Trophoblast cell (in vitro differentiated cells and primary cell): ENCODE measurements at regions not wholly inside any gene's neighbourhood (a gene's known extent, or its start where the extent isn't known, plus 50 kb on each side); places are given as distances from the start of the nearest gene placed in this dataset.

Source experiments
- DNase-seq, 2 donors: peaks; one replicate each; pipeline ENCODE4 v3.0.0-alpha.2; 2016
- H2AFZ ChIP-seq: 2 replicates; pipeline ENCODE4 v1.6.1; 2013; ENCODE audit warnings: low read length, moderate library complexity, mild to moderate bottlenecking; ENCODE audit not compliant: insufficient read depth, poor library complexity
- H2AK5ac ChIP-seq: 2 replicates; pipeline ENCODE4 v1.6.1; 2013; ENCODE audit warnings: mild to moderate bottlenecking, low read length
- H2BK120ac ChIP-seq: 2 replicates; pipeline ENCODE4 v1.6.1; 2013; ENCODE audit warnings: low read length, mild to moderate bottlenecking, moderate library complexity; ENCODE audit not compliant: insufficient read depth, poor library complexity
- H2BK12ac ChIP-seq: 2 replicates; pipeline ENCODE4 v1.6.1; 2013; ENCODE audit warnings: mild to moderate bottlenecking, low read length, moderate library complexity
- H2BK5ac ChIP-seq: 2 replicates; pipeline ENCODE4 v1.6.1; 2013; ENCODE audit warnings: low read length, low read depth, moderate library complexity, mild to moderate bottlenecking; ENCODE audit not compliant: poor library complexity
- H3K14ac ChIP-seq: 2 replicates; pipeline ENCODE4 v1.6.1; 2013; ENCODE audit warnings: mild to moderate bottlenecking, low read length
- H3K18ac ChIP-seq: 2 replicates; pipeline ENCODE4 v1.6.1; 2013; ENCODE audit warnings: mild to moderate bottlenecking, low read length
- H3K23ac ChIP-seq: 2 replicates; pipeline ENCODE4 v1.6.1; 2013; ENCODE audit warnings: low read length
- H3K27ac ChIP-seq: 2 replicates; pipeline ENCODE4 v1.5.1; 2013; ENCODE audit warnings: low read depth, mild to moderate bottlenecking, inconsistent platforms, low read length, moderate library complexity
- H3K27me3 ChIP-seq: 2 replicates; pipeline ENCODE4 v1.6.1; 2013; ENCODE audit warnings: inconsistent platforms, mild to moderate bottlenecking, low read length, moderate library complexity; ENCODE audit not compliant: insufficient read depth
- H3K36me3 ChIP-seq, 2 experiments: 1 replicate in 1 of 2; 2 replicates in 1 of 2; pipeline ENCODE4 v1.6.1; 2013; ENCODE audit warnings: low read length in 2 of 2, mild to moderate bottlenecking in 2 of 2, moderate library complexity in 1 of 2; ENCODE audit not compliant: insufficient read depth in 2 of 2, control insufficient read depth in 1 of 2
- H3K4ac ChIP-seq: 2 replicates; pipeline ENCODE4 v1.6.1; 2013; ENCODE audit warnings: low read depth, mild to moderate bottlenecking, low read length, moderate library complexity
- H3K4me1 ChIP-seq, 2 experiments: 1 replicate in 1 of 2; 2 replicates in 1 of 2; pipeline ENCODE4 v1.6.1; 2013; ENCODE audit warnings: low read length in 2 of 2, mild to moderate bottlenecking in 2 of 2, moderate library complexity in 1 of 2; ENCODE audit not compliant: insufficient read depth in 2 of 2, control insufficient read depth in 1 of 2
- H3K4me2 ChIP-seq: 2 replicates; pipeline ENCODE4 v1.6.1; 2013; ENCODE audit warnings: inconsistent platforms, mild to moderate bottlenecking, low read length, moderate library complexity
- H3K4me3 ChIP-seq: 2 replicates; pipeline ENCODE4 v1.5.1; 2013; ENCODE audit warnings: mild to moderate bottlenecking, low read depth, low read length, inconsistent platforms
- H3K79me1 ChIP-seq: one replicate; pipeline ENCODE4 v1.6.1; 2013; ENCODE audit warnings: low read length
- H3K79me2 ChIP-seq: 2 replicates; pipeline ENCODE4 v1.6.1; 2013; ENCODE audit warnings: low read length, mild to moderate bottlenecking; ENCODE audit not compliant: control insufficient read depth, insufficient read depth, poor library complexity
- H3K9ac ChIP-seq: 2 replicates; pipeline ENCODE4 v1.6.1; 2013; ENCODE audit warnings: mild to moderate bottlenecking, low read length
- H3K9me3 ChIP-seq: 2 replicates; pipeline ENCODE4 v1.6.1; 2013; ENCODE audit warnings: low read depth, mild to moderate bottlenecking, control low read depth, inconsistent platforms, low read length; ENCODE audit not compliant: insufficient read depth
- H4K12ac ChIP-seq: 2 replicates; pipeline ENCODE4 v1.6.1; 2013; ENCODE audit warnings: low read depth, mild to moderate bottlenecking, low read length, moderate library complexity
- H4K8ac ChIP-seq: 2 replicates; pipeline ENCODE4 v1.6.1; 2013; ENCODE audit warnings: low read depth, mild to moderate bottlenecking, low read length, moderate library complexity
- H4K91ac ChIP-seq: one replicate; pipeline ENCODE4 v1.6.1; 2013; ENCODE audit warnings: low read depth, mild to moderate bottlenecking, low read length, moderate library complexity
- WGBS: extraction: QIAGEN DNeasy Blood & Tissue Kit; methylation state at CpG from one replicate; pipeline ENCODE4 v1.1.7; 2013; ENCODE audit warnings: missing lambda C conversion rate; ENCODE audit not compliant: insufficient read length, insufficient coverage; ENCODE audit errors: extremely low coverage; 5-methylcytosine and 5-hydroxymethylcytosine counted together

DNA sequence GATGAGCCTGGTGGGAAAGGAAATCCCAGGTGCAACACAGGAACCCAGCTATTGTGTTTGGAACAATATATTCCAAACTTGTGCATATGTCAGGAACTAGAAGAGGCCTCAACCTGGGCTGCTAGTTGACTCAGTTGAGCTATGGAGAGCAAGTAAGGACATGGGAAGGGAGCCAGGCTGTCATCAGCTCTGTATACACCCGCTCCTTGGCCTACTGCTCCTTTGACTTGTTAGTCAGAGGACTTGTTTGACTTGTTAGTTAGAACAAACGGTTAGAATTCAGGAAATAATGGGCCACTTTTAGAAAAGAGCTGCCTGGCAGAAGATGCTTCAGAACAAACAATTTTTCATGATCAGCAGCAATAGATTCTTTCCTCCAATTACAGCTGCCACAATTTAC is 76.4 kb downstream of the CBLL2 start:
- H3K23ac ChIP-seq = no peak overlapping the region
- no peaks in the 10 kb centered on the region for H3K79me2 ChIP-seq
- H2BK5ac ChIP-seq = no peak overlapping the region
- no peak overlapping the region for H3K9ac ChIP-seq
- H2AK5ac ChIP-seq = no peak overlapping the region
- H4K12ac ChIP-seq = no peak overlapping the region
- no peak overlapping the region for H2AFZ ChIP-seq
- H4K8ac ChIP-seq = no peak overlapping the region
- no peak overlapping the region for H2BK120ac ChIP-seq
- no peaks in the 10 kb centered on the region for H3K27me3 ChIP-seq
- no peak overlapping the region for H2BK12ac ChIP-seq
- no peak overlapping the region for H3K4me2 ChIP-seq
- H3K18ac ChIP-seq = no peak overlapping the region
- no peaks in the 10 kb centered on the region for H3K79me1 ChIP-seq
- no peaks in the 10 kb centered on the region for H3K9me3 ChIP-seq
- H3K36me3 ChIP-seq = no peaks in the 10 kb centered on the region
- no CpG with 5 or more reads among the region's 2 CpGs for WGBS
- H3K4me3 ChIP-seq = no peak overlapping the region
- no peak overlapping the region for H3K27ac ChIP-seq
- no peak overlapping the region for H3K4ac ChIP-seq
- H4K91ac ChIP-seq = no peak overlapping the region
- no peaks in the 10 kb centered on the region for H3K4me1 ChIP-seq
- DNase-seq = no peak
- H3K14ac ChIP-seq = no peak overlapping the region

DNA sequence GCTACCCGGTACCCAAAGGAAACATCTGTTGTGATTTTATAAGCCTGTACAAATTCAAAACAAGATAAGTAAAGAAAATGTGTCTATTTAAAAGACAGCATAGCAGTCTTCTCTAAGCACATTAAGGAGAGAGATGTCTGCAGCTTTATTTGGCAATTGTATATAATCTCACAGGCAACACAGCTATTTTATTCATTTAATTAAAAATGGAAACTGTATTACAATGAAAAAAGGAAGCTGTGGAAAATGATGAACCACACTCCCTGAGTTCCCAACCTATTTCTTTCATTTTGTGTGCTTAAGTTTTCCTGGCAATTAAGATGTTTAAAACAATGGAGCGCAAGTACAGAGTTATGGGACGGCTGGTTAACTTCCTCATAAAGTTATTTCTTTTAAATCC is 78.4 kb downstream of the CBLL2 start:
- no peaks in the 10 kb centered on the region for H3K79me1 ChIP-seq
- H2AFZ ChIP-seq = no peak overlapping the region
- no peak overlapping the region for H3K9ac ChIP-seq
- no peak overlapping the region for H3K23ac ChIP-seq
- no peak overlapping the region for H4K12ac ChIP-seq
- no peak overlapping the region for H4K8ac ChIP-seq
- no peak overlapping the region for H2AK5ac ChIP-seq
- H2BK120ac ChIP-seq = no peak overlapping the region
- H3K4ac ChIP-seq = no peak overlapping the region
- H3K79me2 ChIP-seq = no peaks in the 10 kb centered on the region
- no peak overlapping the region for H3K14ac ChIP-seq
- H3K27ac ChIP-seq = no peak overlapping the region
- no peak for DNase-seq
- H3K4me1 ChIP-seq = no peaks in the 10 kb centered on the region
- H2BK5ac ChIP-seq = no peak overlapping the region
- WGBS = no CpG with 5 or more reads among the region's 3 CpGs
- no peak overlapping the region for H4K91ac ChIP-seq
- no peaks in the 10 kb centered on the region for H3K9me3 ChIP-seq
- no peaks in the 10 kb centered on the region for H3K27me3 ChIP-seq
- H3K4me2 ChIP-seq = no peak overlapping the region
- H3K4me3 ChIP-seq = no peak overlapping the region
- H3K36me3 ChIP-seq = no peaks in the 10 kb centered on the region
- H2BK12ac ChIP-seq = no peak overlapping the region
- H3K18ac ChIP-seq = no peak overlapping the region

DNA sequence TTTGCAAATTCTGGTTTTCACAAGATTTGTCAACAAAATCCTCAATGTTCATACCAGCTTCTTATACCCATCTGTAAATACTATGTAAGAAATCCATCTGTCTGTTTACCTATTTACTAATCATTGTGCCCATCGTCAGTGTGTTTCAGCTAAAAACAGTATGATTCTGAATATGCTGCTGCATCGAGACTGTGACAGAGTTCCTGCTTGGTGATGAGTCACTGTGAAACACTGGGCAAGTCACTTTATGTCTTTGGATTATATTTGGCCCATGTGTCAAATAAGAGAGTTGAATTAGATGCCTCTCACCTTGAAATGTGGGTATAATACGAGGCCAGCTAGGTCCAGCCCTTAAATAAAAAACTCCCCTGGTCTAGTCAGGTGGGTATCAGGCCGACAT is 79.3 kb downstream of the CBLL2 start:
- H3K27ac ChIP-seq = no peak overlapping the region
- no peak overlapping the region for H3K14ac ChIP-seq
- H4K8ac ChIP-seq = no peak overlapping the region
- no peaks in the 10 kb centered on the region for H3K79me2 ChIP-seq
- DNase-seq = no peak
- H3K36me3 ChIP-seq = no peaks in the 10 kb centered on the region
- no peak overlapping the region for H3K23ac ChIP-seq
- no peaks in the 10 kb centered on the region for H3K27me3 ChIP-seq
- H4K91ac ChIP-seq = no peak overlapping the region
- no peak overlapping the region for H3K4me3 ChIP-seq
- no peak overlapping the region for H2BK5ac ChIP-seq
- H2AK5ac ChIP-seq = no peak overlapping the region
- H4K12ac ChIP-seq = no peak overlapping the region
- no peaks in the 10 kb centered on the region for H3K4me1 ChIP-seq
- H3K79me1 ChIP-seq = no peaks in the 10 kb centered on the region
- H2BK120ac ChIP-seq = no peak overlapping the region
- WGBS = no CpG with 5 or more reads among the region's 4 CpGs
- no peak overlapping the region for H2AFZ ChIP-seq
- no peak overlapping the region for H3K18ac ChIP-seq
- H3K4ac ChIP-seq = no peak overlapping the region
- H2BK12ac ChIP-seq = no peak overlapping the region
- no peak overlapping the region for H3K4me2 ChIP-seq
- no peak overlapping the region for H3K9ac ChIP-seq
- H3K9me3 ChIP-seq = no peaks in the 10 kb centered on the region

DNA sequence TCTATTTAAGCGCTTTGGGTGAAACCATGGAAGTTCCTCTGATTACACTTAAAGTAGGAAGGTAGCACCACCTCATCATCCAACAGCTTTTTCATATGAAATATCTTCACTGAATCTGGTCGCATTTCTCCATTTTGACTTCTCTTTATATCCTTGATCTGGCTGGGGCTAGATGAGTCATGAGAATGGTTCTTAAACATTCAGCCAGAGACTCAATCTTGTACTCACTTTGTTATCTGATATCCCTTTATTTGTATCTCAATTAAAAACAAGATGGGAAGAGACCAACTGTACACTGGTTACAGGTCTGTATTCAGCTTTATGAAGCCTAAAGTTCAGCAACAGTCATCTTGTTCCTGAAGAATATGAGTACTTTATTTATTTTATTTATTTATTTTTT is 84.9 kb downstream of the CBLL2 start:
- Histone ChIP-seq H3K9ac (no peak overlapping the region), H3K18ac (no peak overlapping the region), H3K14ac (no peak overlapping the region), H4K91ac (no peak overlapping the region), H2BK12ac (no peak overlapping the region), H3K4ac (no peak overlapping the region), H4K8ac (no peak overlapping the region), H3K79me1 (no peaks in the 10 kb centered on the region), H3K4me1 (no peaks in the 10 kb centered on the region), H3K79me2 (no peaks in the 10 kb centered on the region), H3K23ac (no peak overlapping the region), H3K36me3 (no peaks in the 10 kb centered on the region), H2AK5ac (no peak overlapping the region), H3K27ac (no peak overlapping the region), H2BK5ac (no peak overlapping the region), H3K27me3 (no peaks in the 10 kb centered on the region), H2AFZ (no peak overlapping the region), H2BK120ac (no peak overlapping the region), H3K4me3 (no peak overlapping the region), H3K9me3 (no peaks in the 10 kb centered on the region), H3K4me2 (no peak overlapping the region), H4K12ac (no peak overlapping the region)
- no CpG with 5 or more reads among the region's 2 CpGs for WGBS
- no peak for DNase-seq
